Gastrocnemius medialis (tissue), 4 donors: ENCODE measurements at regions not wholly inside any gene's neighbourhood (a gene's known extent, or its start where the extent isn't known, plus 50 kb on each side); places are given as distances from the start of the nearest gene placed in this dataset.

Experiments
- POLR2A ChIP-seq, 2 donors: fragments of 450-650 bp; IDR thresholded peaks; one replicate each; pipeline ENCODE4 v1.6.1; 2017; ENCODE audit warnings: antibody characterized with exemption in 2 of 2, mild to moderate bottlenecking in 2 of 2, moderate library complexity in 2 of 2
- TF ChIP-seq, protein P1 (sequence below), 5 experiments: fragments of 450-650 bp in 3 of 5; fragments of 200-600 bp in 2 of 5; sonication (generic) in 2 of 5; IDR thresholded peaks in 4 of 5; conservative IDR thresholded peaks in 1 of 5; 1 replicate in 4 of 5; 2 replicates in 1 of 5; pipeline ENCODE4 v1.5.1; 2016 to 2019; ENCODE audit warnings: antibody characterized with exemption in 5 of 5, mild to moderate bottlenecking in 3 of 5, moderate library complexity in 3 of 5

DNA sequence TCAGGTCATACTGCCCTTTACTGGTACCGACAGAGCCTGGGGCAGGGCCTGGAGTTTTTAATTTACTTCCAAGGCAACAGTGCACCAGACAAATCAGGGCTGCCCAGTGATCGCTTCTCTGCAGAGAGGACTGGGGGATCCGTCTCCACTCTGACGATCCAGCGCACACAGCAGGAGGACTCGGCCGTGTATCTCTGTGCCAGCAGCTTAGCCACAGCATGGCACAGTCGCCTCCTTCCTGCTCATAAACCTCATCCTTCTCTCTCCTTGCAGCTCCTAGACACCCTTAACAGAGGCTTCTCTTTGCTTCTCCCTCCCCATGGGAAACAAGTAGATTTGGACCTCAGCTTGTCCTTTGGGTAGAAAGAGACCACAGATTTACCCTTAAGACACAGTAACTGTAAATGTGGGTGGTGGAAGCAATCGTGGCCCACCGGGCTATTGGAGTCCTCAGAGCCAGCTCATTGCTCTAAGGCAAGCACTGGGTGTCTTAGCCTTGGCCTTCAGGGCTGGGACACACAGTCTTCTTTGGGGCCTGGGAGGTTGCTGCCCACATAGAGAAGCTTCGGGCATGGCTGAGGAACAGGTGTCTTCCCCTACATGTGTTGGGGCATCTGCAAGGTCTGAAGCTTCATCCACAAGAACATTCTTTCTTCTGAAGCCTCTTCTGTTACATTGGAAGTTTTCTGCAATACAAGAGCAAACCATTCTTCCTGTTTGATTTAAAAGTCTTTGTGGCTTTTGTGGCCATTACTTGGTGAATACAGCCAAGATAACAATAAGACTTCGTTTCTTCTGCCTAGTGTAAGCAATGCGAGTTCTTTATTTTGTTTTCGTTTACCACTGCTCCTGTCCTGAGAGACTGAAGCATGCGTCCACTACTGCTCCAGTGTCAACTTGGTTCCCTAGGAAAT, 95.5 kb upstream of the PRSS58 start:
- TF ChIP-seq, protein P1, sequence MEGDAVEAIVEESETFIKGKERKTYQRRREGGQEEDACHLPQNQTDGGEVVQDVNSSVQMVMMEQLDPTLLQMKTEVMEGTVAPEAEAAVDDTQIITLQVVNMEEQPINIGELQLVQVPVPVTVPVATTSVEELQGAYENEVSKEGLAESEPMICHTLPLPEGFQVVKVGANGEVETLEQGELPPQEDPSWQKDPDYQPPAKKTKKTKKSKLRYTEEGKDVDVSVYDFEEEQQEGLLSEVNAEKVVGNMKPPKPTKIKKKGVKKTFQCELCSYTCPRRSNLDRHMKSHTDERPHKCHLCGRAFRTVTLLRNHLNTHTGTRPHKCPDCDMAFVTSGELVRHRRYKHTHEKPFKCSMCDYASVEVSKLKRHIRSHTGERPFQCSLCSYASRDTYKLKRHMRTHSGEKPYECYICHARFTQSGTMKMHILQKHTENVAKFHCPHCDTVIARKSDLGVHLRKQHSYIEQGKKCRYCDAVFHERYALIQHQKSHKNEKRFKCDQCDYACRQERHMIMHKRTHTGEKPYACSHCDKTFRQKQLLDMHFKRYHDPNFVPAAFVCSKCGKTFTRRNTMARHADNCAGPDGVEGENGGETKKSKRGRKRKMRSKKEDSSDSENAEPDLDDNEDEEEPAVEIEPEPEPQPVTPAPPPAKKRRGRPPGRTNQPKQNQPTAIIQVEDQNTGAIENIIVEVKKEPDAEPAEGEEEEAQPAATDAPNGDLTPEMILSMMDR (IDR thresholded peaks at IDR 0.05 in 4 of 5, conservative IDR thresholded peaks at IDR 0.05 in 1 of 5): no peak
- TF ChIP-seq POLR2A (IDR thresholded peaks at IDR 0.05): no peak
